ENCODE measurements at regions not wholly inside any gene's neighbourhood (a gene's known extent, or its start where the extent isn't known, plus 50 kb on each side); places are given as distances from the start of the nearest gene placed in this dataset.

- TF ChIP-seq CTCF (conservative IDR thresholded peaks at IDR 0.05 in 1 of 2, IDR thresholded peaks at IDR 0.05 in 1 of 2; ENCODE audit: low read depth in 1 of 2, low read length in 2 of 2), result peak in 1 of 2 donors; percentile 13
- TF ChIP-seq EZH2 (IDR thresholded peaks at IDR 0.05; ENCODE audit: low read length, missing control alignments), result no peak
Measured at GRCh38 chr17:53032861-53033271, 789.9 kb upstream of the KIF2B start.
